Endothelial cell of umbilical vein (primary cell): ENCODE measurements at regions not wholly inside any gene's neighbourhood (a gene's known extent, or its start where the extent isn't known, plus 50 kb on each side); places are given as distances from the start of the nearest gene placed in this dataset.

ENCODE experiments used
- BruUV-seq: library from RNA; stranded (reverse); fragments of 400-500 nt; replicated peaks from 2 replicates; lab custom pipeline; 2021; lab: Mats Ljungman, UMichigan
- CTCF ChIA-PET: fragments of 300-600, 350-600 bp; sonication (Branson Sonifier 250); formaldehyde crosslinking; loops from one replicate; lab custom pipeline; 2021; ENCODE audit warnings: antibody characterized with exemption, inconsistent platforms; lab: Charles Lee
- POLR2A ChIA-PET: fragments of 300-600, 350-600 bp; sonication (Branson Sonifier 250); formaldehyde crosslinking; loops from one replicate; lab custom pipeline; 2021; ENCODE audit warnings: antibody characterized with exemption, inconsistent platforms; lab: Charles Lee
- DNase-seq: peaks from one replicate; pipeline ENCODE4 v3.0.0-alpha.2; 2011; ENCODE audit warnings: low read depth, low spot score
- FAIRE-seq: peaks from 2 replicates; lab custom pipeline; 2011; peaks lifted over from hg19 to GRCh38; lab: Jason Lieb, UNC
- H2AFZ ChIP-seq: 2 replicates; pipeline ENCODE4 v1.6.0; 2012; ENCODE audit warnings: low read depth, low read length, control low read depth, inconsistent platforms
- H3K27ac ChIP-seq: 2 replicates; pipeline ENCODE4 v1.5.1; 2011; ENCODE audit warnings: low read depth, mild to moderate bottlenecking, control low read depth, low read length, moderate library complexity; ENCODE audit not compliant: insufficient read depth
- H3K27me3 ChIP-seq, 2 experiments: 2 replicates each; pipeline versions ENCODE4 v1.6.0 to v1.6.1; 2011; ENCODE audit warnings: low read length in 2 of 2, mixed read lengths in 1 of 2; ENCODE audit not compliant: control insufficient read depth in 2 of 2, insufficient read depth in 2 of 2
- H3K36me3 ChIP-seq, 2 experiments: 2 replicates in 1 of 2; 3 replicates in 1 of 2; pipeline ENCODE4 v1.5.1; 2011; ENCODE audit warnings: low read length in 2 of 2, mild to moderate bottlenecking in 1 of 2, moderate library complexity in 1 of 2; ENCODE audit not compliant: control insufficient read depth in 2 of 2, insufficient read depth in 2 of 2; ENCODE audit errors: extremely low read depth in 1 of 2
- H3K4me1 ChIP-seq: 3 replicates; pipeline ENCODE4 v1.5.1; 2011; ENCODE audit warnings: mild to moderate bottlenecking, low read length; ENCODE audit not compliant: control insufficient read depth, insufficient read depth; ENCODE audit errors: extremely low read depth
- H3K4me2 ChIP-seq: 2 replicates; pipeline ENCODE4 v1.6.1; 2011; ENCODE audit warnings: low read length, control low read depth, mixed read lengths; ENCODE audit not compliant: insufficient read depth
- H3K4me3 ChIP-seq, 3 experiments: fragments of 200-600 bp in 1 of 3; sonication (generic), shearing (Covaris generic) in 1 of 3; replicated peaks in 1 of 3; 2 replicates each; pipeline ENCODE4 v1.5.1; 2011 to 2016; ENCODE audit warnings: control low read depth in 3 of 3, low read length in 3 of 3, mild to moderate bottlenecking in 2 of 3, inconsistent platforms in 1 of 3, low read depth in 1 of 3, moderate library complexity in 1 of 3; ENCODE audit not compliant: insufficient read depth in 1 of 3
- H3K79me2 ChIP-seq: 2 replicates; pipeline ENCODE4 v1.6.0; 2012; ENCODE audit warnings: low read length, inconsistent platforms; ENCODE audit not compliant: control insufficient read depth, insufficient read depth
- H3K9ac ChIP-seq: replicated peaks from 2 replicates; pipeline ENCODE3; 2011; ENCODE audit warnings: low read length, control low read depth; ENCODE audit not compliant: insufficient read depth; ENCODE audit errors: extremely low read depth
- H3K9me1 ChIP-seq: replicated peaks from 3 replicates; pipeline ENCODE4 v1.6.0; 2011; ENCODE audit warnings: mild to moderate bottlenecking, low read length; ENCODE audit not compliant: control insufficient read depth, insufficient read depth; ENCODE audit errors: extremely low read depth
- H3K9me3 ChIP-seq: replicated peaks from 2 replicates; pipeline ENCODE4 v1.5.1; 2012; ENCODE audit warnings: low read length, inconsistent platforms; ENCODE audit not compliant: control insufficient read depth, insufficient read depth
- H4K20me1 ChIP-seq: replicated peaks from 2 replicates; pipeline ENCODE3; 2011; ENCODE audit warnings: mild to moderate bottlenecking, low read length; ENCODE audit not compliant: control insufficient read depth, insufficient read depth; ENCODE audit errors: extremely low read depth
- CTCF ChIP-seq, 2 donors: IDR thresholded peaks; 1 replicate in 1 of 2; 2 replicates in 1 of 2; pipeline ENCODE4 v1.5.1; 2011; ENCODE audit warnings: low read length in 2 of 2, mild to moderate bottlenecking in 2 of 2, moderate library complexity in 2 of 2, control low read depth in 1 of 2, inconsistent platforms in 1 of 2, low read depth in 1 of 2; ENCODE audit not compliant: insufficient read depth in 1 of 2; ENCODE audit errors: extremely low read depth in 1 of 2
- EZH2 ChIP-seq: IDR thresholded peaks from 2 replicates; pipeline ENCODE4 v1.6.1; 2012; ENCODE audit warnings: borderline replicate concordance, low read depth, mild to moderate bottlenecking, moderate library complexity, low read length, inconsistent platforms; ENCODE audit not compliant: severe bottlenecking
- FOS ChIP-seq: IDR thresholded peaks from 2 replicates; pipeline ENCODE4 v1.6.1; 2011; ENCODE audit warnings: mild to moderate bottlenecking, low read length, moderate library complexity, borderline replicate concordance; ENCODE audit not compliant: insufficient read depth
- GATA2 ChIP-seq: IDR thresholded peaks from 2 replicates; pipeline ENCODE4 v1.7.0; 2011; ENCODE audit warnings: low read depth, mild to moderate bottlenecking, moderate library complexity, mixed read lengths, low read length; ENCODE audit not compliant: insufficient read length, insufficient read depth
- JUN ChIP-seq: IDR thresholded peaks from 2 replicates; pipeline ENCODE4 v1.6.1; 2011; ENCODE audit warnings: borderline replicate concordance, low read depth; ENCODE audit not compliant: insufficient read length, insufficient read depth
- MAX ChIP-seq: IDR thresholded peaks from 2 replicates; pipeline ENCODE4 v1.6.1; 2011; ENCODE audit not compliant: insufficient read depth, insufficient read length
- MYC ChIP-seq: IDR thresholded peaks from one replicate; pipeline ENCODE4 v1.6.1; 2011; ENCODE audit warnings: mild to moderate bottlenecking, low read depth, low read length
- POLR2A ChIP-seq: IDR thresholded peaks from 2 replicates; pipeline ENCODE4 v1.6.1; 2012; ENCODE audit warnings: low read depth, mild to moderate bottlenecking, control low read depth, low read length
- POLR2AphosphoS5 ChIP-seq: IDR thresholded peaks from 2 replicates; pipeline ENCODE4 v1.6.1; 2012; ENCODE audit warnings: low read depth, mild to moderate bottlenecking, control low read depth, low read length, moderate library complexity; ENCODE audit not compliant: insufficient read depth
- dilution Hi-C: fragments of 300-500 bp; cut with MboI; formaldehyde crosslinking; loops from one replicate; pipeline ENCODE4 v1.15.0; 2019; ENCODE audit warnings: low sequenced_read_pairs; ENCODE audit not compliant: extremely low pct_ligation_motif_present
- intact Hi-C: fragments of 100-400 bp; cut with micrococcal nuclease; formaldehyde crosslinking; loops from one replicate; pipeline ENCODE4 v1.10.0; 2022

- dilution Hi-C loops = no loop called here
- Histone ChIP-seq H2AFZ (no peak overlapping the region), H4K20me1 (no peaks in the 10 kb centered on the region), H3K4me3 (no peak overlapping the region), H3K9me1 (no peaks in the 10 kb centered on the region), H3K27ac (no peak overlapping the region), H3K4me1 (no peaks in the 10 kb centered on the region), H3K4me2 (no peak overlapping the region), H3K27me3 (no peaks in the 10 kb centered on the region), H3K9ac (no peak overlapping the region), H3K9me3 (no peaks in the 10 kb centered on the region), H3K79me2 (no peaks in the 10 kb centered on the region), H3K36me3 (no peaks in the 10 kb centered on the region)
- intact Hi-C loops = no loop called here
- TF ChIP-seq EZH2 = no peak
- no peak for TF ChIP-seq POLR2A
- no peak for TF ChIP-seq JUN
- TF ChIP-seq GATA2 = no peak
- no peak for TF ChIP-seq POLR2AphosphoS5
- TF ChIP-seq FOS = no peak
- no peak for TF ChIP-seq CTCF (IDR thresholded peaks at IDR 0.05; ENCODE audit: extremely low read depth in 1 of 2, insufficient read depth in 1 of 2, low read depth in 1 of 2, low read length in 2 of 2)
- TF ChIP-seq MYC = no peak
- no peak for TF ChIP-seq MAX
- no peak for DNase-seq
- FAIRE-seq = no peak
- POLR2A ChIA-PET = no interaction called here
- CTCF ChIA-PET = no interaction called here
- BruUV-seq = no TSS peak
Observed at GRCh38 chrX:39501822-39502221, 595.9 kb downstream of the BCOR start.
